Bone marrow (tissue), 2 donors: ENCODE measurements at regions not wholly inside any gene's neighbourhood (a gene's known extent, or its start where the extent isn't known, plus 50 kb on each side); places are given as distances from the start of the nearest gene placed in this dataset.

Experiments used
- DNase-seq, 2 donors: peaks; one replicate each; lab custom pipeline; 2025; lab: John Stamatoyannopoulos, UW

GRCh38 chr16:11401161-11402050 lies 56.1 kb downstream of the RMI2 start:
- no peak for DNase-seq

GRCh38 chr16:11402051-11402744 lies 56.9 kb downstream of the RMI2 start:
- DNase-seq = no peak

- DNase-seq = no peak
Observed at GRCh38 chr16:11402745-11403533, 57.7 kb downstream of the RMI2 start.

GRCh38 chr16:11403534-11403795 lies 58.2 kb downstream of the RMI2 start:
- DNase-seq = no peak

- no peak for DNase-seq
Observed at GRCh38 chr16:11403920-11404319, 58.7 kb downstream of the RMI2 start.

GRCh38 chr16:11404603-11405002 lies 59.3 kb downstream of the RMI2 start:
- no peak for DNase-seq

- peak; percentile 4 to 20 for DNase-seq
Observed at GRCh38 chr16:11405331-11406176, 60.3 kb downstream of the RMI2 start.

- DNase-seq = no peak
Observed at GRCh38 chr16:11406177-11406560, 60.9 kb downstream of the RMI2 start.

GRCh38 chr16:11407047-11407982 lies 62.1 kb downstream of the RMI2 start:
- peak; percentile 11 to 62 for DNase-seq

- peak in 1 of 2 donors; percentile 21 for DNase-seq
Observed at GRCh38 chr16:11408216-11408615, 63.0 kb downstream of the RMI2 start.

- DNase-seq = no peak
Observed at GRCh38 chr16:11409398-11409797, 64.1 kb downstream of the RMI2 start.

- peak; percentile 28 to 67 for DNase-seq
Observed at GRCh38 chr16:11410376-11411058, 65.3 kb downstream of the RMI2 start.

GRCh38 chr16:11411059-11411550 lies 65.8 kb downstream of the RMI2 start:
- DNase-seq = no peak

GRCh38 chr16:11412175-11412904 lies 67.1 kb downstream of the RMI2 start:
- no peak for DNase-seq

- no peak for DNase-seq
Observed at GRCh38 chr16:11412965-11413887, 68.0 kb downstream of the RMI2 start.

- no peak for DNase-seq
Observed at GRCh38 chr16:11413907-11414595, 68.8 kb downstream of the RMI2 start.
